ENCODE measurements at regions not wholly inside any gene's neighbourhood (a gene's known extent, or its start where the extent isn't known, plus 50 kb on each side); places are given as distances from the start of the nearest gene placed in this dataset.
A peak's percentile ranks its signal among the peaks of the same experiment; 100 is the strongest.
"Not testable (repeated sequence)": the region's sequence is repeated elsewhere in the genome, so short reads cannot be mapped to it uniquely, and the experiment has no call there.

DNA sequence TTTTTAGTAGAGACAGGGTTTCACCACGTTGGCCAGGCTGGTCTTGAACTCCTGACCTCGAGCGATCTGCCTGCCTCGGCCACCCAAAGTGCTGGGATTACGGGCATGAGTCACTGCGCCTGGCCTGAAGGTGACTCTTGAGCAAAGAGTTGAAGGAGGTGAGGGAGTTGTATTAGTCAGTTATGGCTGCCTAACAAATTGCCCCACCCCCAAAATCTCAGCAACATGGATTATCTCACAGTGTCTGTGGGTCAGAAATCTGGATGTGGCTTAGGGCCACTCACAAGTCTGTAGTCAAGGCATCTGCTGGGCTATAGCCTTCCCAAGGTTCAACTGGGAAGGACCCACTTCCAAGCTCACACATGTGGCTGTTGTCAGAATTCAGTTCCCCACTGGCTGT, 52.8 kb upstream of the ADGRE5 start:
- in situ Hi-C loops (cut with MboI; ENCODE audit: low pct_unique_long_range_greater_than_20kb, low sequenced_read_pairs): no loop called here
- no peak for DNase-seq

DNA sequence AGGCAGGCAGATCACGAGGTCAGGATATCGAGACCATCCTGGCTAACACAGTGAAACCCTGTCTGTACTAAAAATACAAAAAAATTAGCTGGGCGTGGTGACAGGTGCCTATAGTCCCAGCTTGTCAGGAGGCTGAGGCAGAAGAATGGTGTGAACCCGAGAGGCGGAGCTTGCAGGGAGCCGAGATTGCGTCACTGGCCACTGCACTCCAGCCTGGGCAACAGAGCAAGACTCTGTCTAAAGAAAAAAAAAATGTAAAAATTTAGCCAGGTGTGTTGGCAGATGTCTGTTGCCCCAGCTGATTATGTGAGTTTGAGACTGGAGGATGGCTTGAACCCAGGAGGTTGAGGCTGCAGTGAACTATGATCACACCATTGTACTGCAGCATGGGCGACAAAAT, 54.2 kb upstream of the ADGRE5 start:
- DNase-seq; in situ Hi-C loops (cut with MboI; ENCODE audit: low pct_unique_long_range_greater_than_20kb, low sequenced_read_pairs): not testable (repeated sequence)

GRCh38 chr19:14325863-14326262, 55.4 kb upstream of the ADGRE5 start:
- in situ Hi-C loops (cut with MboI; ENCODE audit: low pct_unique_long_range_greater_than_20kb, low sequenced_read_pairs): no loop called here
- no peak for DNase-seq

GRCh38 chr19:14325134-14325533, 56.1 kb upstream of the ADGRE5 start:
- DNase-seq: no peak
- in situ Hi-C loops (cut with MboI; ENCODE audit: low pct_unique_long_range_greater_than_20kb, low sequenced_read_pairs): no loop called here

GRCh38 chr19:14322889-14323463, 58.3 kb upstream of the ADGRE5 start:
- no peak for DNase-seq
- in situ Hi-C loops (cut with MboI; ENCODE audit: low pct_unique_long_range_greater_than_20kb, low sequenced_read_pairs): no loop called here

GRCh38 chr19:14320253-14320652, 61.0 kb upstream of the ADGRE5 start:
- in situ Hi-C loops (cut with MboI; ENCODE audit: low pct_unique_long_range_greater_than_20kb, low sequenced_read_pairs): no loop called here
- DNase-seq: no peak

GRCh38 chr19:14319720-14320119, 61.5 kb upstream of the ADGRE5 start:
- in situ Hi-C loops (cut with MboI; ENCODE audit: low pct_unique_long_range_greater_than_20kb, low sequenced_read_pairs); DNase-seq: not testable (repeated sequence)

DNA sequence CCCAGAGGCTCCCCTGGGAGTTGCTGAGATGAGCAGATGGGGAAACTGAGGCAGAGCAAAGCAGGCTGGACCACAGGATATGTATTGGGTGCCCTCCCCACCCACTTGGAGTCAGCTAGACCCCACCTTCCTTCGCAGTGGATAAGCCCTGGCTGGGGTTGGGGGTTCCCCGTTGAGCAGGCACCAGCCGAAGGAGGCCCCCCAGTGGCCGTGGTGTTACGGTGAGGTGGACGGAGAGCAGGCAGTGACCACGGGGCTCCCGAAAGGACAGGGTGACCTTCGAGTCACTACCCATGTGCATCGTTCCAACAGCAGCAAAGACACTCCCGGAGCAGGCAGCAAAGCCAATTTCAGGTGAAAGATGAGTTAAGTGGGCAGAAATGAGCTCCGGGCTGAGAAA, 62.4 kb upstream of the ADGRE5 start:
- DNase-seq: no peak
- in situ Hi-C loops (cut with MboI; ENCODE audit: low pct_unique_long_range_greater_than_20kb, low sequenced_read_pairs): no loop called here

- no peak for DNase-seq
- in situ Hi-C loops (cut with MboI; ENCODE audit: low pct_unique_long_range_greater_than_20kb, low sequenced_read_pairs): no loop called here
Observed at GRCh38 chr19:14317157-14317556, 64.1 kb upstream of the ADGRE5 start.

DNA sequence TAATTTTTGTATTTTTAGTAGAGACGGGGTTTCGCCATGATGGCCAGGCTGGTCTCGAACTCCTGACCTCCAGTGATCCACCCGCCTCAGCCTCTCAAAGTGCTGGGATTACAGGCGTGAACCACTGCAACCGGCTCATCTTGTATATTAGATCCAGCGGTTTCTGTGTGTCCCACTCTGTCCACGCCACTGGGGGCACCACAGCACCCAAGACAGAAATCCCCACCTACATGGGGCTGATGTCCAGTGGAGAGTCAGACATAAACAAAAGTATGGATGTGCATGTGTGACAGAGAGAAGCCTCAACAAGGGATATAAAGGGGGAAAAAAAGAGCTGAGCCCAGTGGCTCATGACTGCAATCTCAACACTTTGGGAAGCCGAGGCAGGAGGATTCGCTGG, 65.8 kb upstream of the ADGRE5 start:
- in situ Hi-C loops (cut with MboI; ENCODE audit: low pct_unique_long_range_greater_than_20kb, low sequenced_read_pairs): no loop called here
- no peak for DNase-seq

DNA sequence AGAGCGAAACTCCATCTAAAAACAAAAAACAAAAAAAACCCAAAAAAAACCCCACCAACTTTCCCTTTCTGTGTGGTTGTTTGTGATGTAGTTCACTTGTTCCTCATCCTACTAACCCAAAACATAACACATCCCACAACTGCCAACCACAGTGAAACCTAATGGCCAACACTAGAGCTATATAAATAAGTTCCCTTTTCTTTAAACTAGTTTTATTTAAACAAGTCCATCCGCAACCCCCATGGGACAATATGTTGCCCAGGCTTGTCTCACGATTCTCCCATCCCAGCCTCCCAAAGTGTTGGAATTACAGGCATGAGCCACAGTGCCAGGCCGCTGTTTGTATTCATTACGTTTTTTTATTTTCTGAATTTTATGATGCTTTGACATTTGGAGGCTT, 71.2 kb upstream of the ADGRE5 start:
- in situ Hi-C loops (cut with MboI; ENCODE audit: low pct_unique_long_range_greater_than_20kb, low sequenced_read_pairs): no loop called here
- DNase-seq: peak; percentile 71

DNA sequence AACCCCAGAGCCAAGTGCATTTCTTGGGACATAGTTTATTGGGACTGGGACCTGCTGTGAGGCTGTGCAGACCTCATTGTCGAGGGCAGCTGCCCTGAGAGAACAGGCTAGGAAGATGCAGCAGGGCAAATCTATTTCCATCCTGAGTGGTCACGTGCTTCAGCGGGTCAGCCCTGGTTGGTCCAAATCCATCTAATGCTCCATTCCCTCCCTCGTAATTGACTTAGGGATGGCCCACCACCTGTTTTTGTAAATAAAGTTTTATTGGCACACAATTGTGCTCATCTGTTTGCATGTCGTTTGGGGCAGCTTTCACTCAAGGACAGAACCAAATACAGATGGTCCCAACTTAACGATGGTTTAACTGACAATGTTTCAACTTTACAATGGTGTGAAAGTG, 75.5 kb upstream of the ADGRE5 start:
- in situ Hi-C loops (cut with MboI; ENCODE audit: low pct_unique_long_range_greater_than_20kb, low sequenced_read_pairs): no loop called here
- no peak for DNase-seq

DNA sequence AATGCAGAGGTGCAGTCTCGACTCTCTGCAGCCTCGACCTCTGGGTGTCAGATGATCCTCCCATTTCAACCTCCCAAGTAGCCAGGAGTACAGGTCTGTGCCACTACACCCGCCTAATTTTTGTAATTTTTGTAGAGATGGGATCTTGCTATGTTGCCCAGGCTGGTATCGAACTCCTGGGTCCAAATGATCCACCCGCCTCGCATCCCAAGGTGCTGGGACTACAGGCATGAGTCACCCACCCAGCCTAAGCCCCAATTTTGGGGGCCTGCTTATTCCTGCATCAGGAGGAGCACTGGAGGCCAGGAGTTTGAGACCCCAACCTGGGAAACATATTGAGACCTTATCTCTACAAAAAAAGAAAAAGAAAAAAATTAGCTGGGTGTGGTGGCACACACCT, 80.1 kb upstream of the ADGRE5 start:
- DNase-seq: no peak
- in situ Hi-C loops (cut with MboI; ENCODE audit: low pct_unique_long_range_greater_than_20kb, low sequenced_read_pairs): no loop called here

DNA sequence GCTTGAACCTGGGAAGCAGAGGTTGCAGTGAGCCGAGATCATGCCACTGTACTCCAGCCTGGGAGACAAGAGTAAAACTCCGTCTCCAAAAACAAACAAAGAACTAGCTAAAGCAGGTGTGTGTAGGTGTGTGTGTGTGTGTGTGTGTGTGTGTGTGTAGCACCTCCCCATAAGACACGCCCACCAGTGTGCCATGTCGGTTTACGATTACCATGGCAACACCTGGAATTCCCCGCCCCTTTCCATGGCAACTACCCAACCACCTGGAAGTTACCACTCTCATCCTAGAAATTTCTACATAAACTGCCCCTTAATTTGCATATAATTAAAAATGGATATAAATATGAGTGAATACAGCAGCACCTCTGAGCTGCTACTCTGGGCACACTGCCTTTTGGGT, 80.9 kb upstream of the ADGRE5 start:
- in situ Hi-C loops (cut with MboI; ENCODE audit: low pct_unique_long_range_greater_than_20kb, low sequenced_read_pairs): no loop called here
- DNase-seq: no peak

DNA sequence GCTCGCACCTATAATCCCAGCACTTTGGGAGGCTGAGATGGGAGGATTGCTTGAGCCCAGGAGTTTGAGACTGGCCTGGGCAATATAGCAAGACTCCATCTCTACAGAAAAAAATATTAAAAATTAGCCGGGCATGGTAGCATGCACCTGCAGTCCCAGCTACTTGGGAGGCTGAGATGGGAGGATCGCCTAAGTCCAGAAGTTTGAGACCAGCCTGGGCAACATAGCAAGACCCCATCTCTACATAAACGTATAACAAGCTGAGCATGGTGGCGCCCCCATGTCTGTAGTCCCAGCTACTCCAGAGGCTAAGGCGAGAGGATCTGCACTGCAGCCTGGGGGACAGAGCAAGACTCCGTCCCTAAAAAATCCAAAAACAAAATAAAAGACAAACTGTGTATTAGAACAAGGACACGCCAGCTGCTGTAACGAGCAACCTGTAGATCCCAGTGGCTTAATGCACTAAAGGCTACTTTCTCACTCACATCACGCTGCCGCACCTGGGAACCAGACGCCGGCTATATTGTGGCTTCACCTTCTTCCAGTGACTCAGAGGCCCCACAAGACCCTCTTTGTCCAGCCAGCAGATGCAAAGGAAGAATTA, 81.9 kb upstream of the ADGRE5 start:
- DNase-seq; in situ Hi-C loops (cut with MboI; ENCODE audit: low pct_unique_long_range_greater_than_20kb, low sequenced_read_pairs): not testable (repeated sequence)

DNA sequence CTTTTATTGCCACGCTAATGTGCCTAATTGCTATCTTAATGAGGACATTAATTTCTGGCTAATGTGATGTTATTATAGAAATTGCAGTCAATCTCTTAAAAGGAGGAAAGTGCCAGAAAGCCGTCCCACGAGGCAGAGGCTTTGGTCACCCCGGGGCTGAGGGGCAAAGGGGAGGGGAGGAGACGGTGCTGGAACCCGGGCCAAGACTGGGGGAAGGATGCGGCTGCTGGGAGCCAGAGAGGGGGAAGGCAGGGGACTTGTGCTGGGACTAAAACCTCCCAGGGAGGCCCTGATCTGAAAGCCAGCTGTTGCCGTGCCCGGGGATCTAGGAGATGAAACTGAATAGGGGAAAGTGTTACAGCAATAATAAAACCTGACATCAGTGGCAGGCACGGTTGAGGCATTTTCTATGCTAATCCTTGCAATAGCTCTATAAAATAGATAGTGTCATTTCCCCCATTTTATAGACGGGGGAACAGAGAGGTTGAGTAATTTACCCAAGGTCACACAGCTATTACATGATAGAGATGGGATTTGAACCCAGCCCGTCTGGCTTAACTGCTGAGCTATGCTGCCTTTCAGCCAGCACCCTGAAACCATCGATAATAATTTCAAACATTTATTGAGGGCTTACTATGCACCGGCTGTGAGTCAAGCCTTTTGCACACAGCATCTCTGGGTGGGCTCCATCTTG, 83.2 kb upstream of the ADGRE5 start:
- in situ Hi-C loops (cut with MboI; ENCODE audit: low pct_unique_long_range_greater_than_20kb, low sequenced_read_pairs); DNase-seq: not testable (repeated sequence)

GRCh38 chr19:14294974-14295373, 86.3 kb upstream of the ADGRE5 start:
- peak; percentile 32 for DNase-seq
- in situ Hi-C loops (cut with MboI; ENCODE audit: low pct_unique_long_range_greater_than_20kb, low sequenced_read_pairs): not testable (repeated sequence)

GRCh38 chr19:14293816-14294170, 87.5 kb upstream of the ADGRE5 start:
- DNase-seq; in situ Hi-C loops (cut with MboI; ENCODE audit: low pct_unique_long_range_greater_than_20kb, low sequenced_read_pairs): not testable (repeated sequence)

- DNase-seq; in situ Hi-C loops (cut with MboI; ENCODE audit: low pct_unique_long_range_greater_than_20kb, low sequenced_read_pairs): not testable (repeated sequence)
Observed at GRCh38 chr19:14293101-14293815, 87.3 kb upstream of the ADGRL1 start.

DNA sequence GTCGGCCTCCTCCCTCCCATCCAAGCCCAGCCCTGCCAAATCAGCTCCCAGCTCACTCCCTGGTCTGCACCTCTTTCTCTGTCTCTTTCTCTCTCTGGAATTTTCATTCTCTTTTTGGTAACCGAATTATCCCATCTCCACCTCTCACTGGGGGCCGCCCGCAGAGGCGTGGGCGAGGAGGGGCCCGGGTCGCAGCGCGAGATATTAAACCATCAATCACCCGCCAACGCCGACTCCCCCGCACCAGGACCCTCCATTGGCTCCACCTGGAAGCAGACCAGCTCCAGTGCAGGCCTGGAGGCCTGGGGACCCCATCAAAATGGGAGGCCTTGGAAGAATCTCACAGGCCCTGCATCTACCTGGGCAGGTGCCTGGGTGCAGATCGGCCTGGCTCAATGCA, 83.8 kb upstream of the ADGRL1 start:
- DNase-seq; in situ Hi-C loops (cut with MboI; ENCODE audit: low pct_unique_long_range_greater_than_20kb, low sequenced_read_pairs): not testable (repeated sequence)

Measured in KBM-7 (cell line).